ENCODE measurements at regions not wholly inside any gene's neighbourhood (a gene's known extent, or its start where the extent isn't known, plus 50 kb on each side); places are given as distances from the start of the nearest gene placed in this dataset.
A peak's percentile ranks its signal among the peaks of the same experiment; 100 is the strongest.
"Not testable (repeated sequence)": the region's sequence is repeated elsewhere in the genome, so short reads cannot be mapped to it uniquely, and the experiment has no call there.

- DNase-seq (ENCODE audit: insufficient read length, low spot score): no peak
- FAIRE-seq: no peak
Observed at GRCh38 chr4:59455751-59456150, 1744.4 kb upstream of the ADGRL3 start.

- DNase-seq (ENCODE audit: insufficient read length, low spot score) (no peak), FAIRE-seq (no peak)
Observed at GRCh38 chr4:59457576-59457975, 1742.5 kb upstream of the ADGRL3 start.

- DNase-seq (ENCODE audit: insufficient read length, low spot score) (no peak), FAIRE-seq (no peak)
Observed at GRCh38 chr4:59484944-59485343, 1715.2 kb upstream of the ADGRL3 start.

- no peak for DNase-seq (ENCODE audit: insufficient read length, low spot score)
- no peak for FAIRE-seq
Observed at GRCh38 chr4:59500103-59500502, 1700.0 kb upstream of the ADGRL3 start.

- FAIRE-seq: no peak
- DNase-seq (ENCODE audit: insufficient read length, low spot score): no peak
Observed at GRCh38 chr4:59503731-59504130, 1696.4 kb upstream of the ADGRL3 start.

GRCh38 chr4:59511809-59512208 is 1688.3 kb upstream of the ADGRL3 start:
- not testable (repeated sequence) for FAIRE-seq; DNase-seq (ENCODE audit: insufficient read length, low spot score)

- DNase-seq (ENCODE audit: insufficient read length, low spot score) (no peak), FAIRE-seq (no peak)
Observed at GRCh38 chr4:59517007-59517406, 1683.1 kb upstream of the ADGRL3 start.

- DNase-seq (ENCODE audit: insufficient read length, low spot score) (no peak), FAIRE-seq (no peak)
Observed at GRCh38 chr4:59518005-59518823, 1681.9 kb upstream of the ADGRL3 start.

GRCh38 chr4:59525885-59526284 is 1674.2 kb upstream of the ADGRL3 start:
- DNase-seq (ENCODE audit: insufficient read length, low spot score) (no peak), FAIRE-seq (no peak)

GRCh38 chr4:59535541-59535940 is 1664.6 kb upstream of the ADGRL3 start:
- FAIRE-seq (no peak), DNase-seq (ENCODE audit: insufficient read length, low spot score) (no peak)

GRCh38 chr4:59536428-59536827 is 1663.7 kb upstream of the ADGRL3 start:
- no peak for FAIRE-seq

GRCh38 chr4:59537246-59537886 is 1662.8 kb upstream of the ADGRL3 start:
- DNase-seq (ENCODE audit: insufficient read length, low spot score): no peak
- no peak for FAIRE-seq

More at GRCh38 chr4:59536428-59536827, 1663.7 kb upstream of the ADGRL3 start:
- DNase-seq (ENCODE audit: insufficient read length, low spot score): no peak

- no peak for FAIRE-seq
Observed at GRCh38 chr4:59539401-59539800, 1660.7 kb upstream of the ADGRL3 start.

GRCh38 chr4:59540311-59540710 is 1659.8 kb upstream of the ADGRL3 start:
- no peak for DNase-seq (ENCODE audit: insufficient read length, low spot score)
- no peak for FAIRE-seq

More at GRCh38 chr4:59539401-59539800, 1660.7 kb upstream of the ADGRL3 start:
- DNase-seq (ENCODE audit: insufficient read length, low spot score): no peak

GRCh38 chr4:59553063-59553720 is 1646.9 kb upstream of the ADGRL3 start:
- DNase-seq (ENCODE audit: insufficient read length, low spot score): peak; percentile 29
- FAIRE-seq: no peak

GRCh38 chr4:59553721-59554091 is 1646.4 kb upstream of the ADGRL3 start:
- DNase-seq (ENCODE audit: insufficient read length, low spot score) (peak; percentile 8), FAIRE-seq (no peak)

- FAIRE-seq: not testable (repeated sequence)
Observed at GRCh38 chr4:59556191-59556590, 1643.9 kb upstream of the ADGRL3 start.

GRCh38 chr4:59560141-59560648 is 1639.9 kb upstream of the ADGRL3 start:
- not testable (repeated sequence) for FAIRE-seq; DNase-seq (ENCODE audit: insufficient read length, low spot score)

More at GRCh38 chr4:59556191-59556590, 1643.9 kb upstream of the ADGRL3 start:
- DNase-seq (ENCODE audit: insufficient read length, low spot score): not testable (repeated sequence)

- FAIRE-seq: no peak
Observed at GRCh38 chr4:59565836-59566235, 1634.3 kb upstream of the ADGRL3 start.

GRCh38 chr4:59570860-59571476 is 1629.2 kb upstream of the ADGRL3 start:
- FAIRE-seq (no peak), DNase-seq (ENCODE audit: insufficient read length, low spot score) (no peak)

More at GRCh38 chr4:59565836-59566235, 1634.3 kb upstream of the ADGRL3 start:
- no peak for DNase-seq (ENCODE audit: insufficient read length, low spot score)

Measured in HTR-8/SVneo (cell line).